Trophoblast cell (in vitro differentiated cells and primary cell): ENCODE measurements at regions not wholly inside any gene's neighbourhood (a gene's known extent, or its start where the extent isn't known, plus 50 kb on each side); places are given as distances from the start of the nearest gene placed in this dataset.
A peak's percentile ranks its signal among the peaks of the same experiment; 100 is the strongest.

ENCODE experiments used
- DNase-seq, 2 donors: peaks; one replicate each; pipeline ENCODE4 v3.0.0-alpha.2; 2016
- H2AFZ ChIP-seq: 2 replicates; pipeline ENCODE4 v1.6.1; 2013; ENCODE audit warnings: low read length, moderate library complexity, mild to moderate bottlenecking; ENCODE audit not compliant: insufficient read depth, poor library complexity
- H2AK5ac ChIP-seq: 2 replicates; pipeline ENCODE4 v1.6.1; 2013; ENCODE audit warnings: mild to moderate bottlenecking, low read length
- H2BK120ac ChIP-seq: 2 replicates; pipeline ENCODE4 v1.6.1; 2013; ENCODE audit warnings: low read length, mild to moderate bottlenecking, moderate library complexity; ENCODE audit not compliant: insufficient read depth, poor library complexity
- H2BK12ac ChIP-seq: 2 replicates; pipeline ENCODE4 v1.6.1; 2013; ENCODE audit warnings: mild to moderate bottlenecking, low read length, moderate library complexity
- H2BK5ac ChIP-seq: 2 replicates; pipeline ENCODE4 v1.6.1; 2013; ENCODE audit warnings: low read length, low read depth, moderate library complexity, mild to moderate bottlenecking; ENCODE audit not compliant: poor library complexity
- H3K14ac ChIP-seq: 2 replicates; pipeline ENCODE4 v1.6.1; 2013; ENCODE audit warnings: mild to moderate bottlenecking, low read length
- H3K18ac ChIP-seq: 2 replicates; pipeline ENCODE4 v1.6.1; 2013; ENCODE audit warnings: mild to moderate bottlenecking, low read length
- H3K23ac ChIP-seq: 2 replicates; pipeline ENCODE4 v1.6.1; 2013; ENCODE audit warnings: low read length
- H3K27ac ChIP-seq: 2 replicates; pipeline ENCODE4 v1.5.1; 2013; ENCODE audit warnings: low read depth, mild to moderate bottlenecking, inconsistent platforms, low read length, moderate library complexity
- H3K27me3 ChIP-seq: 2 replicates; pipeline ENCODE4 v1.6.1; 2013; ENCODE audit warnings: inconsistent platforms, mild to moderate bottlenecking, low read length, moderate library complexity; ENCODE audit not compliant: insufficient read depth
- H3K36me3 ChIP-seq, 2 experiments: 1 replicate in 1 of 2; 2 replicates in 1 of 2; pipeline ENCODE4 v1.6.1; 2013; ENCODE audit warnings: low read length in 2 of 2, mild to moderate bottlenecking in 2 of 2, moderate library complexity in 1 of 2; ENCODE audit not compliant: insufficient read depth in 2 of 2, control insufficient read depth in 1 of 2
- H3K4ac ChIP-seq: 2 replicates; pipeline ENCODE4 v1.6.1; 2013; ENCODE audit warnings: low read depth, mild to moderate bottlenecking, low read length, moderate library complexity
- H3K4me1 ChIP-seq, 2 experiments: 1 replicate in 1 of 2; 2 replicates in 1 of 2; pipeline ENCODE4 v1.6.1; 2013; ENCODE audit warnings: low read length in 2 of 2, mild to moderate bottlenecking in 2 of 2, moderate library complexity in 1 of 2; ENCODE audit not compliant: insufficient read depth in 2 of 2, control insufficient read depth in 1 of 2
- H3K4me2 ChIP-seq: 2 replicates; pipeline ENCODE4 v1.6.1; 2013; ENCODE audit warnings: inconsistent platforms, mild to moderate bottlenecking, low read length, moderate library complexity
- H3K4me3 ChIP-seq: 2 replicates; pipeline ENCODE4 v1.5.1; 2013; ENCODE audit warnings: mild to moderate bottlenecking, low read depth, low read length, inconsistent platforms
- H3K79me1 ChIP-seq: one replicate; pipeline ENCODE4 v1.6.1; 2013; ENCODE audit warnings: low read length
- H3K79me2 ChIP-seq: 2 replicates; pipeline ENCODE4 v1.6.1; 2013; ENCODE audit warnings: low read length, mild to moderate bottlenecking; ENCODE audit not compliant: control insufficient read depth, insufficient read depth, poor library complexity
- H3K9ac ChIP-seq: 2 replicates; pipeline ENCODE4 v1.6.1; 2013; ENCODE audit warnings: mild to moderate bottlenecking, low read length
- H3K9me3 ChIP-seq: 2 replicates; pipeline ENCODE4 v1.6.1; 2013; ENCODE audit warnings: low read depth, mild to moderate bottlenecking, control low read depth, inconsistent platforms, low read length; ENCODE audit not compliant: insufficient read depth
- H4K12ac ChIP-seq: 2 replicates; pipeline ENCODE4 v1.6.1; 2013; ENCODE audit warnings: low read depth, mild to moderate bottlenecking, low read length, moderate library complexity
- H4K8ac ChIP-seq: 2 replicates; pipeline ENCODE4 v1.6.1; 2013; ENCODE audit warnings: low read depth, mild to moderate bottlenecking, low read length, moderate library complexity
- H4K91ac ChIP-seq: one replicate; pipeline ENCODE4 v1.6.1; 2013; ENCODE audit warnings: low read depth, mild to moderate bottlenecking, low read length, moderate library complexity
- WGBS: extraction: QIAGEN DNeasy Blood & Tissue Kit; methylation state at CpG from one replicate; pipeline ENCODE4 v1.1.7; 2013; ENCODE audit warnings: missing lambda C conversion rate; ENCODE audit not compliant: insufficient read length, insufficient coverage; ENCODE audit errors: extremely low coverage; 5-methylcytosine and 5-hydroxymethylcytosine counted together

GRCh38 chr14:101074196-101075024 lies 170.9 kb upstream of the RTL1 start:
- H3K27me3 ChIP-seq, result peaks cover 3% of the 10 kb centered on the region
- H3K4me2 ChIP-seq, result no peak overlapping the region
- H3K79me1 ChIP-seq, result peaks cover 8% of the 10 kb centered on the region
- DNase-seq, result no peak
- H3K9ac ChIP-seq, result no peak overlapping the region
- H3K4me1 ChIP-seq, result peaks cover 18 to 21% of the 10 kb centered on the region in 2 experiments
- no peaks in the 10 kb centered on the region for H3K9me3 ChIP-seq
- peak overlapping the region; percentile 66 for H2AK5ac ChIP-seq
- H2BK120ac ChIP-seq, result no peak overlapping the region
- no peak overlapping the region for H3K18ac ChIP-seq
- H3K4ac ChIP-seq, result no peak overlapping the region
- H3K14ac ChIP-seq, result no peak overlapping the region
- no peak overlapping the region for H4K12ac ChIP-seq
- H2BK12ac ChIP-seq, result peak overlapping the region; percentile 51
- no peak overlapping the region for H3K27ac ChIP-seq
- WGBS, result no CpG with 5 or more reads among the region's 13 CpGs
- peaks cover 2% of the 10 kb centered on the region for H3K79me2 ChIP-seq
- H2AFZ ChIP-seq, result no peak overlapping the region
- no peak overlapping the region for H4K8ac ChIP-seq
- H4K91ac ChIP-seq, result peak overlapping the region; percentile 33
- no peaks in the 10 kb centered on the region for H3K36me3 ChIP-seq
- H2BK5ac ChIP-seq, result no peak overlapping the region
- no peak overlapping the region for H3K23ac ChIP-seq
- H3K4me3 ChIP-seq, result no peak overlapping the region

- Histone ChIP-seq H3K14ac (no peak overlapping the region), H3K4me1 (peaks cover 18 to 21% of the 10 kb centered on the region in 2 experiments), H2BK12ac (no peak overlapping the region), H3K4me2 (no peak overlapping the region), H3K4me3 (no peak overlapping the region), H2AK5ac (no peak overlapping the region), H2BK5ac (no peak overlapping the region), H3K9me3 (no peaks in the 10 kb centered on the region), H3K23ac (no peak overlapping the region), H3K79me2 (peaks cover 2% of the 10 kb centered on the region), H4K12ac (no peak overlapping the region), H2AFZ (no peak overlapping the region), H2BK120ac (no peak overlapping the region), H3K79me1 (peaks cover 8% of the 10 kb centered on the region), H3K27ac (no peak overlapping the region), H3K36me3 (no peaks in the 10 kb centered on the region), H3K18ac (no peak overlapping the region), H4K91ac (peak overlapping the region; percentile 33), H3K27me3 (peaks cover 3% of the 10 kb centered on the region), H3K9ac (no peak overlapping the region), H4K8ac (no peak overlapping the region), H3K4ac (no peak overlapping the region)
- DNase-seq, result no peak
- no CpG with 5 or more reads among the region's 9 CpGs for WGBS
These were observed 171.7 kb upstream of the RTL1 start for GRCh38 chr14:101075025-101075800.

- Histone ChIP-seq H2BK12ac (peak overlapping the region; percentile 42), H4K12ac (no peak overlapping the region), H3K14ac (no peak overlapping the region), H3K23ac (no peak overlapping the region), H3K9me3 (no peaks in the 10 kb centered on the region), H2AK5ac (no peak overlapping the region), H3K79me2 (peaks cover 2% of the 10 kb centered on the region), H3K18ac (no peak overlapping the region), H3K4me3 (no peak overlapping the region), H2BK5ac (no peak overlapping the region), H3K27ac (no peak overlapping the region), H3K9ac (no peak overlapping the region), H4K8ac (no peak overlapping the region), H3K36me3 (no peaks in the 10 kb centered on the region), H4K91ac (no peak overlapping the region), H3K79me1 (peaks cover 8% of the 10 kb centered on the region), H3K4ac (no peak overlapping the region), H3K4me1 (peaks cover 18 to 21% of the 10 kb centered on the region in 2 experiments), H2BK120ac (no peak overlapping the region), H3K27me3 (peaks cover 3% of the 10 kb centered on the region), H3K4me2 (no peak overlapping the region), H2AFZ (no peak overlapping the region)
- no peak for DNase-seq
- no CpG with 5 or more reads among the region's 15 CpGs for WGBS
These were observed 172.4 kb upstream of the RTL1 start for GRCh38 chr14:101075801-101076413.

- H2BK12ac ChIP-seq, result no peak overlapping the region
- no peak overlapping the region for H2BK5ac ChIP-seq
- H4K8ac ChIP-seq, result no peak overlapping the region
- H3K9me3 ChIP-seq, result no peaks in the 10 kb centered on the region
- H2BK120ac ChIP-seq, result no peak overlapping the region
- H2AK5ac ChIP-seq, result no peak overlapping the region
- H3K27me3 ChIP-seq, result peaks cover 3% of the 10 kb centered on the region
- peaks cover 8% of the 10 kb centered on the region for H3K79me1 ChIP-seq
- H3K9ac ChIP-seq, result no peak overlapping the region
- no peak overlapping the region for H2AFZ ChIP-seq
- H3K79me2 ChIP-seq, result peaks cover 2% of the 10 kb centered on the region
- H3K14ac ChIP-seq, result peak overlapping the region; percentile 47
- H3K4me1 ChIP-seq, result peaks cover 18 to 21% of the 10 kb centered on the region in 2 experiments
- peak overlapping the region; percentile 60 for H3K4me2 ChIP-seq
- DNase-seq, result no peak
- H3K36me3 ChIP-seq, result no peaks in the 10 kb centered on the region
- no CpG with 5 or more reads among the region's 29 CpGs for WGBS
- no peak overlapping the region for H4K12ac ChIP-seq
- peak overlapping the region; percentile 54 for H4K91ac ChIP-seq
- H3K4me3 ChIP-seq, result no peak overlapping the region
- H3K23ac ChIP-seq, result no peak overlapping the region
- no peak overlapping the region for H3K27ac ChIP-seq
- H3K18ac ChIP-seq, result no peak overlapping the region
- no peak overlapping the region for H3K4ac ChIP-seq
These were observed 173.1 kb upstream of the RTL1 start for GRCh38 chr14:101076451-101077198.
